ENCODE measurements at regions not wholly inside any gene's neighbourhood (a gene's known extent, or its start where the extent isn't known, plus 50 kb on each side); places are given as distances from the start of the nearest gene placed in this dataset.

GRCh38 chr1:219398815-219399396, 214.0 kb downstream of the ZC3H11B start:
- peaks cover 2% of the 10 kb centered on the region for H3K27me3 ChIP-seq
- peak in 1 of 5 donors; percentile 13 for DNase-seq
- intact Hi-C loops (cut with DNase I): no loop called here
- WGBS, 3 donors: 84 to 100% (median 88%) methylated on average over 2 of the region's 2 CpGs
- TF ChIP-seq, protein P1, sequence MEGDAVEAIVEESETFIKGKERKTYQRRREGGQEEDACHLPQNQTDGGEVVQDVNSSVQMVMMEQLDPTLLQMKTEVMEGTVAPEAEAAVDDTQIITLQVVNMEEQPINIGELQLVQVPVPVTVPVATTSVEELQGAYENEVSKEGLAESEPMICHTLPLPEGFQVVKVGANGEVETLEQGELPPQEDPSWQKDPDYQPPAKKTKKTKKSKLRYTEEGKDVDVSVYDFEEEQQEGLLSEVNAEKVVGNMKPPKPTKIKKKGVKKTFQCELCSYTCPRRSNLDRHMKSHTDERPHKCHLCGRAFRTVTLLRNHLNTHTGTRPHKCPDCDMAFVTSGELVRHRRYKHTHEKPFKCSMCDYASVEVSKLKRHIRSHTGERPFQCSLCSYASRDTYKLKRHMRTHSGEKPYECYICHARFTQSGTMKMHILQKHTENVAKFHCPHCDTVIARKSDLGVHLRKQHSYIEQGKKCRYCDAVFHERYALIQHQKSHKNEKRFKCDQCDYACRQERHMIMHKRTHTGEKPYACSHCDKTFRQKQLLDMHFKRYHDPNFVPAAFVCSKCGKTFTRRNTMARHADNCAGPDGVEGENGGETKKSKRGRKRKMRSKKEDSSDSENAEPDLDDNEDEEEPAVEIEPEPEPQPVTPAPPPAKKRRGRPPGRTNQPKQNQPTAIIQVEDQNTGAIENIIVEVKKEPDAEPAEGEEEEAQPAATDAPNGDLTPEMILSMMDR (IDR thresholded peaks at IDR 0.05): no peak
- TF ChIP-seq POLR2A (IDR thresholded peaks at IDR 0.05) (no peak), EP300 (IDR thresholded peaks at IDR 0.05) (no peak)
- no peak overlapping the region for H3K27ac ChIP-seq
- H3K9me3 ChIP-seq: no peaks in the 10 kb centered on the region
- H3K4me3 ChIP-seq: no peak overlapping the region
- no peaks in the 10 kb centered on the region for H3K36me3 ChIP-seq
- no peaks in the 10 kb centered on the region for H3K4me1 ChIP-seq (ENCODE audit: insufficient read depth)

- intact Hi-C loops (cut with DNase I): no loop called here
- H3K27me3 ChIP-seq: peaks cover 5% of the 10 kb centered on the region
- WGBS, 3 donors: 81 to 83% (median 82%) methylated on average over 1 of the region's 1 CpG
- no peak overlapping the region for H3K27ac ChIP-seq
- TF ChIP-seq, protein P1 (IDR thresholded peaks at IDR 0.05): no peak
- TF ChIP-seq POLR2A (IDR thresholded peaks at IDR 0.05): no peak
- TF ChIP-seq EP300 (IDR thresholded peaks at IDR 0.05): no peak
- no peak overlapping the region for H3K4me3 ChIP-seq
- no peaks in the 10 kb centered on the region for H3K9me3 ChIP-seq
- no peaks in the 10 kb centered on the region for H3K4me1 ChIP-seq (ENCODE audit: insufficient read depth)
- no peak for DNase-seq
- no peaks in the 10 kb centered on the region for H3K36me3 ChIP-seq
Measured at GRCh38 chr1:219397511-219397910, 215.4 kb downstream of the ZC3H11B start.

DNA sequence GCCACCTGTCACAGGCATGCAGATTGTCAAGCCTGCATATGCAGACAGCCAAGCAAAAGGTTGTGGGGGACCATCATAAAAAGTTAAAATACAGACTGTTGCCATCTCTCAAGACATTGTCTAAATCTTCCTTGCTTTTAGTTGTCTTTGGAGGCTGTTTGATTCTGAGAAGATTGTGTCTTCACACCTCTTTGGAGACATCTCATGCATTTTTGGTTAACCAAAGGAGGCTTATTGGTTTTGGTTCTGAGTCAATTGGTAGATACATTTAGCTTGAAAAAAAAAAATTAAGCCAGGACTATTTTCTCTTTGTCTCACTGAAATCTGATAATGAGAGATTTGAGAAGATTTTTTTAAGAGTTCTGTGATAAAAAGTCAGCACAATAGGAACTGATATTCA, 217.6 kb downstream of the LYPLAL1 start:
- no peak for TF ChIP-seq POLR2A (IDR thresholded peaks at IDR 0.05)
- no peak for TF ChIP-seq EP300 (IDR thresholded peaks at IDR 0.05)
- TF ChIP-seq, protein P1 (IDR thresholded peaks at IDR 0.05): no peak
- intact Hi-C loops (cut with DNase I): no loop called here
- H3K4me1 ChIP-seq (ENCODE audit: insufficient read depth): no peaks in the 10 kb centered on the region
- peaks cover 5% of the 10 kb centered on the region for H3K27me3 ChIP-seq
- no peaks in the 10 kb centered on the region for H3K9me3 ChIP-seq
- no peak overlapping the region for H3K4me3 ChIP-seq
- H3K36me3 ChIP-seq: no peaks in the 10 kb centered on the region
- DNase-seq: no peak
- H3K27ac ChIP-seq: no peak overlapping the region

DNA sequence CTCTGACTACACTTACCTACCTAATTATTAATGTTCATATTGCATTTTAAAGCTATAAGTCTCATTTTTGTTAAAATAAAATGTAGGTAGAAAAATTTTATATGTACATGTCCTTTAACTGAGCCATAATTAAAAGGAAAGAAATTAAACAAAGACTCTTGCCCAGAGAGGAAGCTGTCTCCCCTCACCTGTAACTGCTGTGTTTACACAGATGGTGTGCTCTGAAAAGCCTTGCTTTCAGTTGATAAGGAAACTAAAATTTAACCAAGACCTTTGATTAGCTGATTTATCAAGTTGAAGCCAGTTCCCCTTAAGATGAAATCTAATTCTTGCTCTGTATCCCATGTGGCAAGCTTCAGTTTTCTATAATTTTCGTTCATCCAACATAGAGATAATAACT, 213.5 kb downstream of the LYPLAL1 start:
- no peaks in the 10 kb centered on the region for H3K9me3 ChIP-seq

More for the DNA sequence above, 213.5 kb downstream of the LYPLAL1 start:
- no peaks in the 10 kb centered on the region for H3K27me3 ChIP-seq
- no peaks in the 10 kb centered on the region for H3K36me3 ChIP-seq
- TF ChIP-seq, protein P1 (IDR thresholded peaks at IDR 0.05): no peak
- TF ChIP-seq EP300 (IDR thresholded peaks at IDR 0.05) (no peak), POLR2A (IDR thresholded peaks at IDR 0.05) (no peak)
- intact Hi-C loops (cut with DNase I): no loop called here
- H3K27ac ChIP-seq: no peak overlapping the region
- H3K4me1 ChIP-seq (ENCODE audit: insufficient read depth): no peaks in the 10 kb centered on the region
- WGBS, 3 donors: 81 to 87% (median 82%) methylated on average over 1 of the region's 1 CpG
- DNase-seq: no peak
- no peak overlapping the region for H3K4me3 ChIP-seq
